Mucosa of stomach (tissue), 1 donor: ENCODE measurements at regions not wholly inside any gene's neighbourhood (a gene's known extent, or its start where the extent isn't known, plus 50 kb on each side); places are given as distances from the start of the nearest gene placed in this dataset.
"Not testable (repeated sequence)": the region's sequence is repeated elsewhere in the genome, so short reads cannot be mapped to it uniquely, and the experiment has no call there.

ENCODE experiments used
- H3K27me3 ChIP-seq: one replicate; pipeline ENCODE4 v1.7.0; 2013; ENCODE audit warnings: mild to moderate bottlenecking, low read length; ENCODE audit not compliant: control insufficient read depth, insufficient read depth
- H3K36me3 ChIP-seq: one replicate; pipeline ENCODE4 v1.7.0; 2013; ENCODE audit warnings: low read length; ENCODE audit not compliant: control insufficient read depth, insufficient read depth
- H3K4me1 ChIP-seq: one replicate; pipeline ENCODE4 v1.7.0; 2013; ENCODE audit warnings: mild to moderate bottlenecking, low read length; ENCODE audit not compliant: control insufficient read depth, insufficient read depth
- H3K4me3 ChIP-seq: one replicate; pipeline ENCODE4 v1.7.0; 2013; ENCODE audit warnings: low read length
- H3K9ac ChIP-seq: one replicate; pipeline ENCODE4 v1.7.0; 2013; ENCODE audit warnings: mild to moderate bottlenecking, low read length, moderate library complexity
- H3K9me3 ChIP-seq: one replicate; pipeline ENCODE4 v1.7.0; 2013; ENCODE audit warnings: mild to moderate bottlenecking, low read length, moderate library complexity; ENCODE audit not compliant: control insufficient read depth
- donor health status: Pancreatic carcinoma.

DNA sequence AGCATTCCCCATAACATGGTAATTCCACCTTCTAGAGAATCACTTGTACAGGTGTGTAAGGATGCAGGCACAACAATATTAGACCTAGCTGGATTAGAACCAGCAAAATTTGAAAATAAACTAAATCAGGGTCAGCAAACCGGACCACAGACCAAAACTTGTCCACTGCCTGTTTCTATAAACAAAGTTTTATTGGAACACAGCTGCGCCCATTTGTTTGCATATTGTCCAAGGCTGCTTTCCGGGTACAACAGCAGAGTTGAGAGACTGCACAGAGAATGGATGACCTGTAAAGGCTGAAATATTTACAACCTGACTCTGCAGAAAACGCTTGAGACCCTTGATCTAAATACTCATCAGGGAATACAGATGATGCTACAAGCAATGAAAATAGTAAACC lies 73.6 kb upstream of the SLC45A1 start:
- Histone ChIP-seq H3K9ac (no peak overlapping the region), H3K4me1 (peaks cover 13% of the 10 kb centered on the region), H3K4me3 (no peak overlapping the region), H3K9me3 (no peaks in the 10 kb centered on the region), H3K36me3 (no peaks in the 10 kb centered on the region), H3K27me3 (no peaks in the 10 kb centered on the region)

DNA sequence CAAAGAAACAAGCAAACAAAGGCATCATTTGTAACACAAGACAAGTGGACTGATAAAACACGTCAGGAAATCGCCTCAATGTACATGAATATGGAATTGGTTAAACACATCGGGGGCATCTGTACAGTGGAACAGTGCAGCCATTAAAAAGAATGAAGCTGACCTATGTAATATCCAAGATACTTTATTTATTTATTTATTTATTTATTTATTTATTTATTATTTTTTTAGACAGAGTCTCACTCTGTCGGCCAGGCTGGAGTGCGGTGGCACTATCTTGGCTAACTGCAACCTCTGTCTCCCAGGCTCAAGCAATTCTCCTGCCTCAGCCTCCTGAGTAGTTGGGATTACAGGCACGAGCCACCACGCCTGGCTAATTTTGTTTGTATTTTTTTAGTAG lies 75.4 kb upstream of the SLC45A1 start:
- H3K4me3 ChIP-seq = no peak overlapping the region
- peaks cover 28% of the 10 kb centered on the region for H3K4me1 ChIP-seq
- no peaks in the 10 kb centered on the region for H3K36me3 ChIP-seq
- no peaks in the 10 kb centered on the region for H3K27me3 ChIP-seq
- no peaks in the 10 kb centered on the region for H3K9me3 ChIP-seq
- no peak overlapping the region for H3K9ac ChIP-seq

DNA sequence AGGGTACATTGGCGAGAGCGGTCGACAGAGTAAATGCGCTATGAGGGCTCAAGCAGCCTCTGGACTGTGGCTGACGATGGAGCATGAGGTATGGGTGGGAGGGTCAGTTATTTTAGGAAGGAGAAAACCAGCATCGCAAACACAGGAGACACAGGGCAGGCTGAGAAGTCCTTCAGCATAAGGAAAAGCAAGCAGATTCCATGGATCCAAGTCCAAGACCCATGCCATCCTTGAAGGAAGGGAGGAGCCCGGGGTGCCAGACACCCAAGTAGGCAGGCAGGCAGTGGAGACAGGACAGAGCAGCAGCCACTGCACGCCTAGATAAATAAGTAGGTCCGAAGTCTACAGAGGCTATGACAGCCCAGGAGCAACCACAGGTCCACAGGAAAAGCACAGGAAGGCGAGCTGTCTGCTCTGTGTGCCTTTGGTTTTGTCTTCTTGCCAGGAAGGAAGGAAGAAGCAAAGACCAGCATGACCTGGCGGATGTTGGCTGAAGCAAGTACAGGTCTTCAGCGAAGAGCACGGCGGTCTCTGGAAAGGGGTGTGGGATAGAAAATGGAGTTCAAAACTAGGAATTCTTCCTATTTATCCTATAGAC lies 76.4 kb upstream of the SLC45A1 start:
- no peaks in the 10 kb centered on the region for H3K27me3 ChIP-seq
- no peaks in the 10 kb centered on the region for H3K9me3 ChIP-seq
- no peak overlapping the region for H3K4me3 ChIP-seq
- no peak overlapping the region for H3K9ac ChIP-seq
- peaks cover 28% of the 10 kb centered on the region for H3K4me1 ChIP-seq
- H3K36me3 ChIP-seq = no peaks in the 10 kb centered on the region

DNA sequence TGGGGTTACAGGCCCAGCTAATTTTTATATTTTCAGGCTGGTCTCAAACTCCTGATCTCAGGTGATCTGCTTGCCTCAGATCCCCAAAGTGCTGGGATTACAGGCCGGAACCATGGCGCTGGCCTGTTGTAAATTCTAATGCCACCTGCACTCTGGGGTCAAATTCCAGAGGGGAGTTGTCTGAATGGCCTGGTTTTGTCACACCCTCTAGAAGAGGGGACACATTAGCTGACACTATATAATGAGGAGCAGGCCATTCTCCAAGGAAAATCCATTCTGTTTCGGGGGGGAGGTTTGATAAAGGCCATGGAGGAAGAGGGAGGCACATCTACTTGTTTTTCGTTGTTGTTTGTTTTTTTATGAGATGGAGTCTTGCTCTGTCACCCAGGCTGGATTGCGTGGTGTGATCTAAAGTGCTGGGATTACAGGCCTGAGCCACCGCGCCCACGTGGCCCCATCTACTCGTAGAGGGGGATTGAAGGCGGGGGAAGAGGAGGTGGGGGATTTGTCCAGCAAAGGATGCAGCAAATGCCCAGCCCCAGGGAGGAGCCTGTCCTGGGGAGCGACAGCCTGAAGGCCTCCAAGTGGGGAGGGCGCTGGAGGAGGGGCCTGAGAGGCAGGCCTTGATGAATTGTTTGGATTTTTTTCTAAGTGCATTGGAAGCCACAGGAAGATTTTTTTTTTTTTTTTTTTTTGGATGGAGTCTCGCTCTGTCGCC lies 78.4 kb upstream of the SLC45A1 start:
- Histone ChIP-seq H3K27me3 (no peaks in the 10 kb centered on the region), H3K4me1 (peaks cover 28% of the 10 kb centered on the region), H3K9ac (no peak overlapping the region), H3K9me3 (no peaks in the 10 kb centered on the region), H3K36me3 (no peaks in the 10 kb centered on the region), H3K4me3 (no peak overlapping the region)

DNA sequence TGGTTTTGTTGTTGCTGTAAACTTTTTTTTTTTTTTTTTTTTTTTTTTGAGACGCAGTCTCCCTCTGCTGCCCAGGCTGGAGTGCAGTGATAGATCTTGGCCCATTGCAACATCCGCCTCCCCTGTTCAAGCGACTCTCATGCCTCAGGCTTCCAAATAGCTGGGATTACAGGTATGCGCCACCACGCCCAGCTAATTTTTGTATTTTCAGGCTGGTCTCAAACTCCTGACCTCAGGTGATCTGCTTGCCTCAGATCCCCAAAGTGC lies 78.9 kb upstream of the SLC45A1 start:
- no peaks in the 10 kb centered on the region for H3K27me3 ChIP-seq
- H3K9me3 ChIP-seq = no peaks in the 10 kb centered on the region
- peaks cover 28% of the 10 kb centered on the region for H3K4me1 ChIP-seq
- no peaks in the 10 kb centered on the region for H3K36me3 ChIP-seq
- H3K9ac ChIP-seq = no peak overlapping the region
- H3K4me3 ChIP-seq = no peak overlapping the region

DNA sequence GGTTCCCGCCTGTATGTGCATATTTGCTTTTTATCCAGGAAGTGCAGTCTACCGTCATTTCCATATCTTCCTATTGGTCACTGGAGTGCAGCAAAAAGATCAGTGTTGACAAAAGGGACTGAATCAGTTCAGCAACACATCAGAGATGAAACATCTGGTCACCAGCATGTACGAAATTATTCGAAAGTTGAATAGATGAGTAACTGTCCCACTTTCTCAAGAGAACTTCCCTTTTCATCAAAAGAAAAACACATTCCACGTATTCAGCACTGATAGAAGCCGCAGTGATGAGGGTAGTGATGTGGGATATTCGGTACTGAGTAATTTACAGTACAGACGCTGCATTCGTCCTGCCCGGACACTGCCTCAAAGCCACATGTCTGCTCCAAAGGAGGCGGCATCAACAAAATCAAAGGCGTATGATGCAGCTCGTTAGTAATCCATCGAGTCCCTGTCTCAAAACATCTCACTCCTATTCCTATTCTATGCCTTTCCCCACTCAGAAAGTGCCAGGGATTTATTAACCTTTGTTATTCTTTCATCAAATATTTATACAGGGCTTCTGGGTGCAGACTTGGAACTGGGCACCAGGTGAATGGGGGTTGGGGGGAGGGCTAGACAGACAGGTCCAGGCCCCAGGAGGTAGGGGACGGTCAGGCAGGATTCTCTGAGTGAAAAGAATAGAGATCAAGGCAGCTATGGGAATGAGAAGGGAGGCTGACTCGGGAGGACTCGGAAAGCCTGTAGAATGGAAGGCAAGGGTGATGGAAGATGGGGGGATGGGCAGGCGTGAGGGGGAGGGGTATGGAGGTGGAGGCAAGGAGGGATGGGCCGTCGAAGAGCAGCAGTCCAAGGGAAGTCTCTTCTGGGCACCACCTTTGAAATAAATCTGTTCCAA lies 79.5 kb upstream of the SLC45A1 start:
- peak overlapping the region; percentile 19 for H3K9ac ChIP-seq
- H3K9me3 ChIP-seq = no peaks in the 10 kb centered on the region
- H3K4me1 ChIP-seq = peaks cover 28% of the 10 kb centered on the region
- no peaks in the 10 kb centered on the region for H3K27me3 ChIP-seq
- H3K36me3 ChIP-seq = no peaks in the 10 kb centered on the region
- H3K4me3 ChIP-seq = no peak overlapping the region

DNA sequence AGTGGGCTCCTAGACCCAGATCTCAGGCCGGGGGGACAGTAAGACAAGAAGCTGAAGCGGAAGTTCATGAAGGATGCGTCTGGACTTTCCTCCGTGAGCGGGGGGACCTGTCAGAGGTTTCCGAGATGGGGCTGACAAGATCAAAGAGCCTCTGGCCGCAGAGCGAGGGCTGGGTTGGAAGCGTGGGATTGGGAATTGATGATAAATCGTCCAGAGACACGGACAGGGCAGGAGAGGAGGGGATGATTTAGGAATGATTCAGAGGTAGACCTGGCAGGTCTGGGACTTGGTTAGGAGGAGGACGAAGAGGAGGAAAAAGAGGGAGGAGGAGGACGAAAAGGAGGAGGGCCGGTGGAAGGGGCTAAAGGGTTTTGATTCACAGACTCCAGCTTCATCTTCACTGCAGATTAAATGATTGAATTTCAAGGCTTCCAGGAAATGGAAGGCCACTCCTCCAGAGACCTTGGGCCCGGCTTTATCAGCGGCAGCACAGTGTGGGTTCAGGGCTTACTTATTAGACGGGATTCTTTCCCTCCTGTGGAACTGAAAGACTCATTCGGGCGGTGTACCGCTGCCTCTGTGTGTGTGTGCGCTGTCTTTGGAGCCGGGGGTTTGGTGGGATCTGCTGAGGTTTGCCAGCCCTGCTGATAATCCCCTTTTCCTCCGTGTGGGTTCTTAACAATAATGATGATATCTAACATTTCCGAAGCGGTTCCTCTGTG lies 85.7 kb upstream of the SLC45A1 start:
- H3K36me3 ChIP-seq = no peaks in the 10 kb centered on the region
- no peak overlapping the region for H3K9ac ChIP-seq
- H3K4me1 ChIP-seq = no peaks in the 10 kb centered on the region
- H3K27me3 ChIP-seq = no peaks in the 10 kb centered on the region
- H3K4me3 ChIP-seq = no peak overlapping the region
- no peaks in the 10 kb centered on the region for H3K9me3 ChIP-seq

DNA sequence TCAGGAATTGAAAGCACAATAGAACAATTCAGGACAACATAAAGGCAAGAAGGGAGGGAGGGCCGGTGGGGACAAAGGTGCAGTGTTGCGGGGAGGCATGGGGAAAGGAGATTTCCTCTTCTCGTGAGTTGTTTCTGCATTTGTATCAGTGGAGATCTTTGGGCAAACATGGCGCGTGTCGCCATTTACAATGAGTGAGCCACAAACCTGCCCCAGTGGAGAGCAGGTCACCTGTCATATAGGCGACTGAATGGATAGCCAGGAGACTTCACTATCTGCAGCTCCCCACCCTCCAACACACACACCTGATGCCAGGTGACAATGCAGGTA lies 87.7 kb upstream of the SLC45A1 start:
- no peaks in the 10 kb centered on the region for H3K4me1 ChIP-seq
- no peak overlapping the region for H3K9ac ChIP-seq
- H3K27me3 ChIP-seq = no peaks in the 10 kb centered on the region
- H3K9me3 ChIP-seq = no peaks in the 10 kb centered on the region
- no peaks in the 10 kb centered on the region for H3K36me3 ChIP-seq
- no peak overlapping the region for H3K4me3 ChIP-seq

DNA sequence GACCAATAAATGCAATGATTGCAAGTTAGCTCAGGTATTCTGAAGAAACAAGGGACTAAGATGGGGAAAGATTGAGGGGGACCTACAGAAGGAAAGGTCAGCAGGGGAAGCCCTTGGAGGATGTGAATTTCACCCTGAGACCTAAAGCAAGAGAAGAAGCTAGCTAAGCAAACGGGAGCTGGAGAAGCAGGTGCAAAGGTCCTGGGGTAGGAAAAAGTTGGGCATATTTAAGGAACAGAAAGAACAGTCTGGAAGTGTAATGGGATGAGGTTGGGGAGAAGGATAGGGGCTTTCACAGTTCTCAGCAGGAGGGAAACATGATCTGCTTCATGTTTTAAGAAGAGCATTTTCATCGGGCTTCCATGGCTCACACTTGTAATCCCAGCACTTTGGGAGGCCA lies 89.7 kb upstream of the SLC45A1 start:
- Histone ChIP-seq H3K4me1 (no peaks in the 10 kb centered on the region), H3K9ac (no peak overlapping the region), H3K9me3 (no peaks in the 10 kb centered on the region), H3K4me3 (no peak overlapping the region), H3K36me3 (no peaks in the 10 kb centered on the region), H3K27me3 (no peaks in the 10 kb centered on the region)

DNA sequence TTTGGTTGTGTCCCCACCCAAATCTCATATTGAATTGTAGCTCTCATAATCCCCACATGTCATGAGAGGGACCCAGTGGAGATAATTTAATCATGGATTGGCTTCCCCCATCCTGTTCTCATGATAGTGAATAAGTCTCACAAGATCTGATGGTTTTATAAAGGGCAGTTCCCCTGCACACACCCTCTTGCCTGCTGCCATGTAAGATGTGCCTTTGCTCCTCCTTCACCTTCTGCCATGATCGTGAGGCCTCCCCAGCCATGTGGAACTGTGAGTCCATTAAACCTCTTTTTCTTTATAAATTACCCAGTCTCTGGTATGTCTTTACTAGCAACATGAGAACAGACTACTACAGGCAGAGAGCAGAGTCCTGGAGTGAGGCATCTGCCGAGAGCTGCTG lies 90.2 kb upstream of the SLC45A1 start:
- H3K4me1 ChIP-seq, H3K9ac ChIP-seq, H3K4me3 ChIP-seq, H3K27me3 ChIP-seq, H3K36me3 ChIP-seq, H3K9me3 ChIP-seq: not testable (repeated sequence)

DNA sequence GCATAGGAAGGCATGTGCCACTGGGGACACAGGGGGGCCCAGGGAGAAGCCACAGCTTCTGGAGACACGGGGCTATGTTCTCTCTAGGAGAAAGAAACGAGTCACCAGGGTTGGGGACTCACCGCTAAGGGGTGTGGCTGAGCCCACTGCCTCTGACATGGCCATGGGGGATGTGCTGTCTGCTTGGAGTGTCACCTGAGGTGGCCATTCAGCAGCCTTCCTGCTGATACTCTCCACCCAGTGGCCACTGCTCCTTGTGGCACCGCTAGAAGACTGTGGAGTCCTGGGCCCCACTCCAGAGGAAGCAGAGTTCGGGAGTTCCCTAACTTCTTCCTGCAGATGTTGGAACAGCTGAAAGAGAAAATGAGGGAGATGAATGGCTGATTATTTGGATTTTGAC lies 91.2 kb upstream of the SLC45A1 start:
- H3K9ac ChIP-seq = no peak overlapping the region
- no peaks in the 10 kb centered on the region for H3K4me1 ChIP-seq
- no peaks in the 10 kb centered on the region for H3K36me3 ChIP-seq
- no peaks in the 10 kb centered on the region for H3K27me3 ChIP-seq
- no peak overlapping the region for H3K4me3 ChIP-seq
- no peaks in the 10 kb centered on the region for H3K9me3 ChIP-seq

DNA sequence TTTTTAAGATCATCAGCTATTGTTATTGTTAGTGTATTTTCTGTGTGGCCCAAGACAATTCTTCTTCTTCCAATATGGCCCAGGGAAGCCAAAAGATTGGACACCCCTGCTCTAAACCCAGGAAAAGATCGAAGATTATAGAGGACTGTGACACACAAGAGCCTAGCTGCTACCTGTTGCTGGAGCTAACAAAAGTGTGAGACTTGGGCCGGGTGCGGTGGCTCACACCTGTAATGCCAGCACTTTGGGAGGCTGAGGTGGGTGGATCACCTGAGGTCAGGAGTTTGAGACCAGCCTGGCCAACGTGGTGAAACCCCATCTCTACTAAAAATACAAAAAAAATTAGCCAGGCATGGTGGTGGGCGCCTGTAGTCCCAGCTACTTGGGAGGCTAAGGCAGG lies 91.9 kb upstream of the SLC45A1 start:
- H3K4me1 ChIP-seq, H3K9me3 ChIP-seq, H3K36me3 ChIP-seq, H3K27me3 ChIP-seq, H3K9ac ChIP-seq, H3K4me3 ChIP-seq: not testable (repeated sequence)
